GM23338 (cell line): ENCODE measurements at regions not wholly inside any gene's neighbourhood (a gene's known extent, or its start where the extent isn't known, plus 50 kb on each side); places are given as distances from the start of the nearest gene placed in this dataset.

Experiments
- CREB1 ChIP-seq: fragments of 250-450 bp; sonication (Bioruptor Pico); IDR thresholded peaks from 2 replicates; pipeline ENCODE4 v1.5.0; 2020; ENCODE audit warnings: low read depth, mild to moderate bottlenecking, moderate library complexity
- CTCF ChIP-seq, 2 experiments: fragments of 200-600 bp in 1 of 2; sonication (generic) in 1 of 2; conservative IDR thresholded peaks; 2 replicates each; pipeline versions ENCODE4 v1.5.1 to v1.6.1; 2016 to 2017; ENCODE audit warnings: antibody characterized with exemption in 2 of 2, low read depth in 2 of 2, mild to moderate bottlenecking in 2 of 2, moderate library complexity in 1 of 2
- ETS1 ChIP-seq: IDR thresholded peaks from 2 replicates; pipeline ENCODE4 v1.6.1; 2016; ENCODE audit warnings: antibody characterized with exemption
- EZH2 ChIP-seq: fragments of 200-600 bp; sonication (generic); IDR thresholded peaks from one replicate; pipeline ENCODE4 v1.8.0; 2017; ENCODE audit warnings: antibody characterized with exemption, mild to moderate bottlenecking, low read depth; ENCODE audit not compliant: unreplicated experiment
- EZH2phosphoT487 ChIP-seq: fragments of 200-600 bp; sonication (generic); IDR thresholded peaks from one replicate; pipeline ENCODE4 v1.8.1; 2018; ENCODE audit warnings: antibody characterized with exemption; ENCODE audit not compliant: unreplicated experiment
- JUNB ChIP-seq: IDR thresholded peaks from one replicate; pipeline ENCODE4 v1.6.1; 2016; ENCODE audit warnings: antibody characterized with exemption; ENCODE audit not compliant: unreplicated experiment
- NANOG ChIP-seq: IDR thresholded peaks from 2 replicates; pipeline ENCODE4 v1.6.1; 2016; ENCODE audit warnings: antibody characterized with exemption, borderline replicate concordance
- POLR2AphosphoS5 ChIP-seq: IDR thresholded peaks from 2 replicates; pipeline ENCODE4 v1.6.1; 2016; ENCODE audit warnings: antibody characterized with exemption, low read depth
- REST ChIP-seq: IDR thresholded peaks from one replicate; pipeline ENCODE4 v1.6.1; 2018; ENCODE audit warnings: antibody characterized with exemption; ENCODE audit not compliant: unreplicated experiment
- STAT1 ChIP-seq: IDR thresholded peaks from one replicate; pipeline ENCODE4 v1.6.1; 2016; ENCODE audit warnings: antibody characterized with exemption; ENCODE audit not compliant: unreplicated experiment
- ZNF114 ChIP-seq: fragments of 250-450 bp; sonication (Bioruptor Pico); IDR thresholded peaks from 2 replicates; pipeline ENCODE4 v1.5.0; 2020; ENCODE audit warnings: mild to moderate bottlenecking, moderate library complexity
- ZNF331 ChIP-seq: fragments of 250-450 bp; sonication (Bioruptor Pico); IDR thresholded peaks from 2 replicates; pipeline ENCODE4 v1.5.0; 2020; ENCODE audit warnings: low read depth, mild to moderate bottlenecking, moderate library complexity
- ZNF462 ChIP-seq: fragments of 250-450 bp; sonication (Bioruptor Pico); IDR thresholded peaks from 2 replicates; pipeline ENCODE4 v1.5.0; 2020; ENCODE audit warnings: mild to moderate bottlenecking, moderate library complexity

- TF ChIP-seq EZH2 (no peak), CTCF (conservative IDR thresholded peaks at IDR 0.05; ENCODE audit: low read depth in 2 of 2) (no peak), POLR2AphosphoS5 (no peak), NANOG (no peak), JUNB (no peak), EZH2phosphoT487 (no peak), REST (no peak), STAT1 (no peak), ETS1 (no peak), ZNF331 (CRISPR knock-in tag) (no peak), ZNF462 (CRISPR knock-in tag) (no peak), CREB1 (CRISPR knock-in tag) (no peak), ZNF114 (CRISPR knock-in tag) (no peak)
Observed at GRCh38 chr10:43903451-43903850, 254.8 kb upstream of the ZNF32 start.
